Heart left ventricle (tissue), 13 donors: ENCODE measurements at regions not wholly inside any gene's neighbourhood (a gene's known extent, or its start where the extent isn't known, plus 50 kb on each side); places are given as distances from the start of the nearest gene placed in this dataset.

Experiments used
- CTCF ChIP-seq, 12 donors: fragments of 200-600 bp; sonication (generic) in 4 of 12; IDR thresholded peaks; one replicate each; pipeline versions ENCODE4 v1.5.0 to v1.8.0; 2018 to 2022; ENCODE audit warnings: antibody characterized with exemption in 12 of 12, mild to moderate bottlenecking in 5 of 12
- POLR2A ChIP-seq, 2 donors: fragments of 450-650 bp; IDR thresholded peaks; one replicate each; pipeline ENCODE4 v1.6.1; 2017; ENCODE audit warnings: antibody characterized with exemption in 2 of 2, mild to moderate bottlenecking in 2 of 2, moderate library complexity in 2 of 2
- donor health status: ischemic (EF 13 %, LVEDD 7.1; RV severe dilation, severe dysfunction).
- donor health status: DM: no; HTN: yes; CAD: no.
- donor health status: DM: no; HTN: no; CAD: no.
- donor health status: ischemic (EF 25% LVEDD 6.9; RV normal size, moderate dysfunction).
- donor health status: ischemic (EF 25% LVEDD 5.7; RV mildly dilated, moderate dysfunction).
- donor health status: ischemic (EF 35%, LVEDD 5.7; RV mildly dilated, moderate dysfunction).
- donor health status: nonischemic (EF 11% LVEDD 7.7; RV severe dilation, severe dysfunction).
- donor health status: DM: yes; HTN: yes; CAD: no.
- donor health status: PGD.
- donor health status: ischemic (EF 29% LVEDD 5.4; RV normal size, mild dysfunction).
- donor health status: nonischemic (EF 23%, LVEDD 6.1; RV moderate dilation, normal function).

DNA sequence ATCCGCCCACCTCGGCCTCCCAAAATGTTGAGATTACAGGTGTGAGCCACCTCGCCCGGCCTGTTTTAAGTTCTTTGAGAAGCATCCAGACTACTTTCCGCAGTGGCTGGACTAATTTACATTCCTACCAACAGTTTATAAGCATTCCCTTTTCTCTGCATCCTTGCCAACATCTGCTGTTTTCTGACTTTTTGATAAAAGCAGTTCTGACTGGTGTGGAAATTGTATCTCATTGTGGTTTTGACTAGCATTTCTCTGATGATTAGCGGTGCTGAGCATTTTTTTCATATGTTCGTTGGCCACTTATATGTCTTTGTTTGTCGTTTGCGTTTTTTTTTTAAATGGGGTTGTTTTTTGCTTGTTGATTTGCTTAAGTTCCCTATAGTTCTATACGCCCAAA is 208.4 kb upstream of the DPPA4 start:
- TF ChIP-seq CTCF (IDR thresholded peaks at IDR 0.05), result no peak
- no peak for TF ChIP-seq POLR2A (IDR thresholded peaks at IDR 0.05)
